ENCODE measurements at regions not wholly inside any gene's neighbourhood (a gene's known extent, or its start where the extent isn't known, plus 50 kb on each side); places are given as distances from the start of the nearest gene placed in this dataset.

GRCh38 chr2:7497178-7497577 lies 580.0 kb downstream of the RNF144A start:
- ATAC-seq: no peak
- no peaks in the 10 kb centered on the region for H3K36me3 ChIP-seq (ENCODE audit: low read depth)
- DNase-seq: no peak
- no peaks in the 10 kb centered on the region for H3K9me3 ChIP-seq
- H3K4me3 ChIP-seq: no peak overlapping the region
- intact Hi-C loops (cut with DNase I, micrococcal nuclease): no loop called here
- TF ChIP-seq CTCF (IDR thresholded peaks at IDR 0.05): no peak
- no peaks in the 10 kb centered on the region for H3K4me1 ChIP-seq (ENCODE audit: low read depth)

GRCh38 chr2:7499018-7499417 lies 581.8 kb downstream of the RNF144A start:
- no peak for TF ChIP-seq CTCF (IDR thresholded peaks at IDR 0.05)
- intact Hi-C loops (cut with DNase I, micrococcal nuclease): no loop called here
- DNase-seq (no peak), ATAC-seq (no peak)
- H3K4me3 ChIP-seq: no peak overlapping the region
- H3K4me1 ChIP-seq (ENCODE audit: low read depth): no peaks in the 10 kb centered on the region
- H3K9me3 ChIP-seq: no peaks in the 10 kb centered on the region
- no peaks in the 10 kb centered on the region for H3K36me3 ChIP-seq (ENCODE audit: low read depth)

GRCh38 chr2:7502336-7502735 lies 585.1 kb downstream of the RNF144A start:
- no peaks in the 10 kb centered on the region for H3K9me3 ChIP-seq
- H3K4me3 ChIP-seq: no peak overlapping the region
- H3K36me3 ChIP-seq (ENCODE audit: low read depth): no peaks in the 10 kb centered on the region
- ATAC-seq (no peak), DNase-seq (no peak)
- intact Hi-C loops (cut with DNase I, micrococcal nuclease): no loop called here
- H3K4me1 ChIP-seq (ENCODE audit: low read depth): no peaks in the 10 kb centered on the region
- no peak for TF ChIP-seq CTCF (IDR thresholded peaks at IDR 0.05)

GRCh38 chr2:7508296-7508943 lies 591.2 kb downstream of the RNF144A start:
- ATAC-seq (no peak), DNase-seq (no peak)
- intact Hi-C loops (cut with DNase I, micrococcal nuclease): no loop called here
- H3K4me3 ChIP-seq: no peak overlapping the region
- no peaks in the 10 kb centered on the region for H3K9me3 ChIP-seq
- TF ChIP-seq CTCF (IDR thresholded peaks at IDR 0.05): no peak
- no peaks in the 10 kb centered on the region for H3K36me3 ChIP-seq (ENCODE audit: low read depth)
- no peaks in the 10 kb centered on the region for H3K4me1 ChIP-seq (ENCODE audit: low read depth)

DNA sequence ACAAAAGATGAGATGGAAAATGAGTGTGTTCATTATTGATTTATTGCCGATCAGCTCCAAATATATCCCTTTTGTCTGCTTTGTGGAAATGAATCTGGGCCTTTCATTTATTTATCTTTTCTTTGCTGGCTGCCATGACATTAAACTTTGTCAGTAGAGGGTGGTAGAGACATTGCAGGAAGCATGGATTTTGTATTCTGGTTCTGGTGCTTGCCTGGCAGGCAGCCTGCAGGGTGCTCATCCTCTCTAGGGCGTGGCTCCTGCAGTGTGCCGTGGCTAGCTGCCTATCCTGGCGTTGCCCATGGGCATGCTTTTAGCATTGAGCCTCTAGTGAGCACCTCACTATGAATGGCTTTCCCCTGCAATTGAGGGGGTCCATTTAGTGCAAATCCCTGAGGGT lies 593.1 kb downstream of the RNF144A start:
- H3K4me1 ChIP-seq (ENCODE audit: low read depth): no peaks in the 10 kb centered on the region
- no peaks in the 10 kb centered on the region for H3K9me3 ChIP-seq
- H3K4me3 ChIP-seq: no peak overlapping the region
- no peak for ATAC-seq
- intact Hi-C loops (cut with DNase I, micrococcal nuclease): no loop called here
- H3K36me3 ChIP-seq (ENCODE audit: low read depth): no peaks in the 10 kb centered on the region
- DNase-seq: no peak
- no peak for TF ChIP-seq CTCF (IDR thresholded peaks at IDR 0.05)

DNA sequence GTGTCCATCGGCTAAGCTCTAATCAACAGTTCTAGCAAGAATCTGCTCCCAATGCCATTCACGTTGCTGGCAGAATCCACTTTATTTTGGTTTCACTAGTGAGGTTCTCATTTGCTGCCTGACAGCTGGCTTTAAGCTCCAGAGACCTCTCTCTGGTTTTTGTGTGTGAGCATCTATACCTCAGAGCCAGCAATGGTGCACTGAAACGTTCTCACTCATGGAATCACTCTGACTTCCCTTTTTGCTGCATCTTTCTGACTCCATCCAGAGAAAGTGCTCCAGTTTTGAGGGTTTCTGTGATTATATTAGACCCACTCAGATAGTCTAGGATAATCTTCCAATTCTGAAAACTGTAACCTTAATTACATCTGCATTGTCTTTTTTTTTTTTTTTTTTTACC lies 596.6 kb downstream of the RNF144A start:
- Histone ChIP-seq H3K36me3 (ENCODE audit: low read depth) (no peaks in the 10 kb centered on the region), H3K4me3 (no peak overlapping the region), H3K9me3 (no peaks in the 10 kb centered on the region), H3K4me1 (ENCODE audit: low read depth) (no peaks in the 10 kb centered on the region)
- no peak for DNase-seq
- intact Hi-C loops (cut with DNase I, micrococcal nuclease): no loop called here
- ATAC-seq: no peak
- TF ChIP-seq CTCF (IDR thresholded peaks at IDR 0.05): no peak

All from mucosa of descending colon (tissue), 3 donors.